ENCODE measurements at regions not wholly inside any gene's neighbourhood (a gene's known extent, or its start where the extent isn't known, plus 50 kb on each side); places are given as distances from the start of the nearest gene placed in this dataset.
A peak's percentile ranks its signal among the peaks of the same experiment; 100 is the strongest.

- Histone ChIP-seq H3K27ac (no peak overlapping the region), H3K4me1 (ENCODE audit: insufficient read depth) (peaks cover 39% of the 10 kb centered on the region), H2AFZ (no peak overlapping the region), H3K4me3 (no peak overlapping the region), H3K36me3 (ENCODE audit: low read depth) (no peaks in the 10 kb centered on the region), H4K20me1 (ENCODE audit: insufficient read depth) (no peaks in the 10 kb centered on the region), H3K9me3 (ENCODE audit: low read depth) (no peaks in the 10 kb centered on the region), H3K4me2 (ENCODE audit: unreplicated experiment) (no peak overlapping the region), H3K27me3 (replicated peaks; ENCODE audit: insufficient read depth) (no peaks in the 10 kb centered on the region), H3F3A (ENCODE audit: insufficient read depth) (peaks cover 9% of the 10 kb centered on the region), H3K79me2 (ENCODE audit: insufficient read depth) (no peaks in the 10 kb centered on the region), H3K9ac (no peak overlapping the region), H3K9me2 (ENCODE audit: insufficient read depth) (no peaks in the 10 kb centered on the region)
- no peak for DNase-seq
- TF ChIP-seq EZH2 (IDR thresholded peaks at IDR 0.05; ENCODE audit: insufficient read depth, poor library complexity, severe bottlenecking) (no peak), EZH2phosphoT487 (IDR thresholded peaks at IDR 0.05; ENCODE audit: insufficient read depth, low read depth) (no peak)
- WGBS, 2 experiments (ENCODE audit: low coverage in 1 of 2, low lambda C conversion rate in 2 of 2, missing lambda C conversion rate in 2 of 2) = 97 to 98% methylated on average over 5 of the region's 5 CpGs
- in situ Hi-C loops (cut with MboI) = no loop called here
Measured at GRCh38 chr5:98398465-98398864, 375.0 kb upstream of the RGMB start.

- Histone ChIP-seq H3K4me2 (ENCODE audit: unreplicated experiment) (no peak overlapping the region), H3K27ac (peak overlapping the region; percentile 47; the same call in 1 of the 2 replicates)
- DNase-seq = peak; percentile 27
Measured at GRCh38 chr5:98401656-98402055, 371.8 kb upstream of the RGMB start.

GRCh38 chr5:98402130-98402529 is 371.3 kb upstream of the RGMB start:
- no peaks in the 10 kb centered on the region for H3K36me3 ChIP-seq (ENCODE audit: low read depth)
- in situ Hi-C loops (cut with MboI) = no loop called here
- no peaks in the 10 kb centered on the region for H3K9me2 ChIP-seq (ENCODE audit: insufficient read depth)
- DNase-seq = peak; percentile 40
- H3K9me3 ChIP-seq (ENCODE audit: low read depth) = no peaks in the 10 kb centered on the region
- H3K27me3 ChIP-seq (replicated peaks; ENCODE audit: insufficient read depth) = no peaks in the 10 kb centered on the region
- no peak for TF ChIP-seq EZH2phosphoT487 (IDR thresholded peaks at IDR 0.05; ENCODE audit: insufficient read depth, low read depth)
- no peak for TF ChIP-seq EZH2 (IDR thresholded peaks at IDR 0.05; ENCODE audit: insufficient read depth, poor library complexity, severe bottlenecking)
- H3F3A ChIP-seq (ENCODE audit: insufficient read depth) = peaks cover 5% of the 10 kb centered on the region
- H3K9ac ChIP-seq = no peak overlapping the region
- H3K27ac ChIP-seq = 0 out of 2 replicates have a peak overlapping the region, but pooled peaks have one; percentile 47
- H3K79me2 ChIP-seq (ENCODE audit: insufficient read depth) = no peaks in the 10 kb centered on the region
- no peak overlapping the region for H3K4me2 ChIP-seq (ENCODE audit: unreplicated experiment)
- no peaks in the 10 kb centered on the region for H4K20me1 ChIP-seq (ENCODE audit: insufficient read depth)
- peaks cover 34% of the 10 kb centered on the region for H3K4me1 ChIP-seq (ENCODE audit: insufficient read depth)
- no peak overlapping the region for H3K4me3 ChIP-seq
- no peak overlapping the region for H2AFZ ChIP-seq

More at GRCh38 chr5:98401656-98402055, 371.8 kb upstream of the RGMB start:
- H3K27me3 ChIP-seq (replicated peaks; ENCODE audit: insufficient read depth) = no peaks in the 10 kb centered on the region
- peak overlapping the region; percentile 36; the same call in 1 of the 2 replicates for H2AFZ ChIP-seq
- no peaks in the 10 kb centered on the region for H3K9me2 ChIP-seq (ENCODE audit: insufficient read depth)
- H3K36me3 ChIP-seq (ENCODE audit: low read depth) = no peaks in the 10 kb centered on the region
- peaks cover 8% of the 10 kb centered on the region for H3F3A ChIP-seq (ENCODE audit: insufficient read depth)
- no peak overlapping the region for H3K9ac ChIP-seq
- H3K9me3 ChIP-seq (ENCODE audit: low read depth) = no peaks in the 10 kb centered on the region
- H3K4me1 ChIP-seq (ENCODE audit: insufficient read depth) = peaks cover 38% of the 10 kb centered on the region
- no peak for TF ChIP-seq EZH2phosphoT487 (IDR thresholded peaks at IDR 0.05; ENCODE audit: insufficient read depth, low read depth)
- H4K20me1 ChIP-seq (ENCODE audit: insufficient read depth) = no peaks in the 10 kb centered on the region
- in situ Hi-C loops (cut with MboI) = no loop called here
- no peaks in the 10 kb centered on the region for H3K79me2 ChIP-seq (ENCODE audit: insufficient read depth)
- no peak overlapping the region for H3K4me3 ChIP-seq

- H3K27me3 ChIP-seq (replicated peaks; ENCODE audit: insufficient read depth) = no peaks in the 10 kb centered on the region
- WGBS, 2 experiments (ENCODE audit: low coverage in 1 of 2, low lambda C conversion rate in 2 of 2, missing lambda C conversion rate in 2 of 2) = 15 to 17% methylated on average over 1 of the region's 1 CpG
- peaks cover 25% of the 10 kb centered on the region for H3K4me1 ChIP-seq (ENCODE audit: insufficient read depth)
- peak overlapping the region; percentile 60 for H2AFZ ChIP-seq
- 0 out of 2 replicates have a peak overlapping the region, but pooled peaks have one; percentile 5 for H3K27ac ChIP-seq
- H3K9me3 ChIP-seq (ENCODE audit: low read depth) = no peaks in the 10 kb centered on the region
- no peaks in the 10 kb centered on the region for H3K36me3 ChIP-seq (ENCODE audit: low read depth)
- H3K79me2 ChIP-seq (ENCODE audit: insufficient read depth) = no peaks in the 10 kb centered on the region
- no peak overlapping the region for H3K4me3 ChIP-seq
- no peak overlapping the region for H3K4me2 ChIP-seq (ENCODE audit: unreplicated experiment)
- DNase-seq = no peak
- H3F3A ChIP-seq (ENCODE audit: insufficient read depth) = no peaks in the 10 kb centered on the region
- no peaks in the 10 kb centered on the region for H4K20me1 ChIP-seq (ENCODE audit: insufficient read depth)
- in situ Hi-C loops (cut with MboI) = no loop called here
- H3K9me2 ChIP-seq (ENCODE audit: insufficient read depth) = no peaks in the 10 kb centered on the region
- no peak overlapping the region for H3K9ac ChIP-seq
- no peak for TF ChIP-seq EZH2 (IDR thresholded peaks at IDR 0.05; ENCODE audit: insufficient read depth, poor library complexity, severe bottlenecking)
- TF ChIP-seq EZH2phosphoT487 (IDR thresholded peaks at IDR 0.05; ENCODE audit: insufficient read depth, low read depth) = no peak
Measured at GRCh38 chr5:98403131-98403530, 370.3 kb upstream of the RGMB start.

GRCh38 chr5:98414938-98415337 is 358.5 kb upstream of the RGMB start:
- Histone ChIP-seq H3K4me1 (ENCODE audit: insufficient read depth) (peaks cover 50% of the 10 kb centered on the region), H3K9me2 (ENCODE audit: insufficient read depth) (no peaks in the 10 kb centered on the region), H3K27ac (peak overlapping the region; percentile 100), H3K9me3 (ENCODE audit: low read depth) (no peaks in the 10 kb centered on the region), H3K27me3 (replicated peaks; ENCODE audit: insufficient read depth) (no peaks in the 10 kb centered on the region), H4K20me1 (ENCODE audit: insufficient read depth) (no peaks in the 10 kb centered on the region), H3F3A (ENCODE audit: insufficient read depth) (peaks cover 42% of the 10 kb centered on the region), H2AFZ (peak overlapping the region; percentile 39; the same call in 1 of the 2 replicates), H3K36me3 (ENCODE audit: low read depth) (no peaks in the 10 kb centered on the region), H3K4me3 (no peak overlapping the region), H3K4me2 (ENCODE audit: unreplicated experiment) (peak overlapping the region; percentile 72), H3K9ac (peak overlapping the region; percentile 81), H3K79me2 (ENCODE audit: insufficient read depth) (no peaks in the 10 kb centered on the region)
- TF ChIP-seq EZH2 (IDR thresholded peaks at IDR 0.05; ENCODE audit: insufficient read depth, poor library complexity, severe bottlenecking) (no peak), EZH2phosphoT487 (IDR thresholded peaks at IDR 0.05; ENCODE audit: insufficient read depth, low read depth) (no peak)
- in situ Hi-C loops (cut with MboI) = no loop called here
- peak; percentile 98 for DNase-seq

Measured in GM23248 (cell line).